ENCODE measurements at regions not wholly inside any gene's neighbourhood (a gene's known extent, or its start where the extent isn't known, plus 50 kb on each side); places are given as distances from the start of the nearest gene placed in this dataset.
A peak's percentile ranks its signal among the peaks of the same experiment; 100 is the strongest.
"Not testable (repeated sequence)": the region's sequence is repeated elsewhere in the genome, so short reads cannot be mapped to it uniquely, and the experiment has no call there.

DNA sequence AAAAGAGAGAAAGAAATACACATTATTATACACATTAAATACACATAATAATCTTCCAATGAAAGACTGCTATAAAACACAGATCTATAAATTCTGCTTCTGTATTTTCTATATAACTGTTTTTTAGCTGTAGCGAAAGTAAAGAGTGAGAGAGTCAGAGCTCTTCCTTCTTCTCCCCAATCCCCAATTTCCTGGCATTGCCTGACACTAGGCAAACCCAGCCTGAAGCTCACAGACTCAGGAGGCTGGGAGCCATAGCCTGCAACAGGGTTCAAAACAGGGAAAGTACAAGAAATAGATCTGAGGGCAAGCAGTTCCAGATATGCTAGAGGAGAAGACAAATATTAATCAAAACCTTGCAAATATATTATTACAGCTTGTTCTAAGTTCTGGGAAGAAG is 201.6 kb downstream of the HNRNPD start:
- DNase-seq = no peak

DNA sequence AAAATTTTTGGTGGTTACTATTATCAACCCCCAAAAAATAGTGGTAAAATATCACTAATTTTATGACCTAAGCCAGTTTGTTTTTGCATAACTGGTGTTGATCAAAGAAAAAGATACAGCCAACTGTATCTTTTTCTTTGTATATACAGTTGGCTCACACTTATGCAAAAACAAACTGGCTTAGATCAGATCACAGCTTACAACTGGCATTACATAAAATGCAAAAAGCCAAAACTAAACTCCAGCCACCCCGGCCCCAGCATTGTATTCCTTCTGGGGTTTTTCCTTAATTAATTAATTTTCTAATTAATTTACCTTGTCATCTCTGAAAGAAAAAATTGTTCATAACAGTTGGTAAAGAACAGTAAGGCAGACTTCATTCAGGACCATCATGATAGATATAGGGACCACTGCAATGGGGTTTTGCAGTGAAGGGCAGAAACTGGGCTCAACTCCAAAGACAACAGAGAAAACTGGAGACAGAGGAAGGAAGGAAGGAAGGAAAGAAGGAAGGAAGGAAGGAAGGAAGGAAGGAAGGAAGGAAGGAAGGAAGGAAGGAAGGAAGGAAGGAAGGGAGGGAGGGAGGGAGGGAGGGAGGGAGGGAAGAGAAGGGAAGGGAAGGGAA is 202.1 kb downstream of the HNRNPD start:
- DNase-seq = no peak

DNA sequence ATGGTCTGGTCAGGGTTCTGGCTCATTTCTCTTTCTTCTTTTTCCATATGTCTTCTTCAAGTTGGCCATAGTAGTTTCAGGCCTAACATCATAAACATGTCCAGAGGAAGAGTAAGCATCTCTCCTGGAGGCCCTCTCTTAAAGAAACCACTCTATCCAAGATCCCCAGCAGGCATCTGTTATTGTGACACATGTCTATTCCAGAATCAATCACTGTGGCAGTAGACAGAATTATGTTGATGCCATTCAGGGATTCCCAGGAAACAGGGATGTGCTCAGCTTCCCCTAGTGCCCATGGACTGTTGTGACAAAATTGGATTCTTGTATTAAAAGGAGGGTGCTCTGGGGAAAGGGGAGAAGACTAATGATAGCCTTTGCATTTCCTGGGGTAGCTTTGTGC is 224.0 kb downstream of the HNRNPD start:
- no peak for DNase-seq

DNA sequence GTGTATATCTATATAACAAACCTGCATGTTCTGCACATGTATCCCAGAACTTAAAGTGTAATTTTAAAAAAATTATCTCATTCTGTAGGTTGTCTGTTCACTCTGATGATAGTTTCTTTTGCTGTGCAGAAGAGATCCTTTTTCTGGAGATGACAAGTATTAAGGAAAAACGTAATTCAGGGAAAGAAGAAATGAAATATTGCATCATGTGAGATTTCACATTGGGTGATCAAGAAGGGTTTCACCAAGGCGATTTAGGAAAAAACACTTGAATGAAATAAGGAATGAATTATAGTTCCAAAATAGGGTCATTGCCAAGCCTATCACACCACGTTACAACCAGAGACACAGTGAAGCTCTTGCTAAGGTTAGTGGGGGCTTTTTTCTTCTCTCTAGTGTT is 227.9 kb downstream of the HNRNPD start:
- DNase-seq = no peak

DNA sequence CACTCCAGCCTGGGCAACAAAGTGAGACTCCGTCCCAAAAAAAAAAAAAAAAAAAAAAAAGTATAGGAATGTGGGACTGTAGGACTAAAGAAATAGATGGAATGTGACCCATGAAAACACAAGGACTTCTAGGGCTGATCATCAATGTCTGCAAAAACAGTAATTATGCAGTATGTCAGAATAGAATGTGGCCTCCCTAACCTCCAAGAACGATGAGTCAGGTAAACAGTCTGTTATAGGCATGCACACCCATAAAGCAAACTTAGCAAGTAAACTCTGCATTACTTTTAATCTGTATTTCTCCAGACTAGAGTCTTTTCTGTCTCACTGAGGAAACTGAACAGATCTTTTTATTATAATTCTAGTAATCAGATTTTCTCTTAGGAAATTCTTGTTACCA is 233.4 kb downstream of the HNRNPD start:
- DNase-seq = no peak

DNA sequence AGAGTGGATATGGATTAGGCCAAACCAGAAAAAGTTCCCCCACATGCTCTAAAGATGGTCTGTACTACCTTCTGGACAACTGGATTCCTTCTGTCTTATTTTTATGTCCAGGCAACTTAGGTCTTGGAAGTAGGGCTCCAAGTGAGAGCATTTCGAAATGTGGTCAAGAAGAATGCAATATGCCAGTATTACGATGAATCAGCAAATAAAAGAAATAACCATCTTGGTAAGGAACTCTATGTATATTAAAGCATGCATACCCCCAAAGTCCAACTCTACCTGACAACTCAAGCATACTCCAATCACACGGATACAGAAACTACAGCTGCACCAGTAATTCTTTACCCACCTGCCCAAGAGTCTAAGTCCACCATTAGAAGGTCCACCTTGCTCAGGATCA is 234.5 kb downstream of the HNRNPD start:
- DNase-seq = no peak

DNA sequence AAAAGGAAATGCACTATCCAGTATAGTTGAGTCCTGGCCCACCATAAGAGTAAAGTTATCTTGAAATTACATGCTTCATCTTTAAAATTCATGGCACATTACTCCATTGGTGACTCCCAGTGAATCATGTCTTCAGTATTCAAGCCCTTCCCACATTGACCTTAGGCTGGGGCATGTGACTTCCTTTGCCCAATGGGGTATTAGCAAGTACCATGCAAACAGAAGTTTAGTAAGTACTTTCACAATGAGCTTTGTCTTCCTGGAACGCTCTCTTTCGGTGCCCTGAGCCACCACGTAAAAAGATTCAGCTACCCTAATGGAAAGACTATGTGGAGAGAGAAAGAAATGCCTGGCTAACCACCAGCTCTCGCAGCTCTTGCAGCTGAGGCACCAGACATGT is 235.4 kb downstream of the HNRNPD start:
- no peak for DNase-seq

DNA sequence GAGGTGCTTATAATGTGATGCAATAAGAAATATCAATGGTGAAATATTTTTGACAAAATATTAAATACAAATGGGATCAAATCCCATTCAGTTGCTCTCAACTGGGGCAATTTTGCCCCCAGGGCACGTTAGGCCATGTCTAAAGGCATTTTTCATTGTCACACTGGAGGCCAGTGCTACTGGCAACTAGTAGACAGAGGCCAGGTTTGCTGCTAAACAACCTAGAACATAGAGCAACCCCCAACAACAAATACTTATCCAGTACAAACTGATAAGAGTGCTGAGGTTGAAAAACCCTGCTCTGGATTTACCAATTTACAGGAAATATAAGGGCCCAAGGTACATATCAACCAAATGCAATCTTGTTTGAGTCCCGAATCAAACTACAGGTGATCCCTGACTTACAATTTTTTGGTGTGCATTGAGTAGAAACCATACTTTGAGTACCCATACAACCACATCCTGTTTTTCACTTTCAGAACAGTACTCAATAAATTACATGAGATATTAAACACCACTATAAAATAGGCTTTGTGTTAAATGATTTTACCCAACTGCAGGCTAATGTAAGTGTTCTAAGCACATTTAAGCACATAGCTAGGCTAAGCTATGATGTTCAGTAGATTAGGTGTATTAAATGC is 237.5 kb downstream of the HNRNPD start:
- DNase-seq = no peak

DNA sequence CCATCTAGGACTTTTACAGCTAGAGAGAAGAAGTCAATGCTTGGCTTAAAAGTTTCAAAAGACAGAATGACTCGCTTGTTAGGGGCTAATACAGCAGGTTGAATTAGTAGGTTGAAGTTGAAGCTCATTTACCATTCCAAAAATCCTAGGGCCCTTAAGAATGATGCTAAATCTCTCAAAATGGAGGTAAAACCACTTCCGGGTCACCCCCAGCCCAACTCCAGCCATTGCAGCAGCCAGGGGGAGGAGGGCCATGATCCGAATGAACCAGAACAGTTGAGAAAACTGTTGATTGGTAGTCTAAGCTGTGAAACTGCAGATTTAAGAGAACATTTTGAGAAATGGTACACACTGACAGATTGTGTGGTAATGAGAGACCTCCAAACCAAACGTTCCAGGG is 245.4 kb downstream of the HNRNPD start:
- no peak for DNase-seq

DNA sequence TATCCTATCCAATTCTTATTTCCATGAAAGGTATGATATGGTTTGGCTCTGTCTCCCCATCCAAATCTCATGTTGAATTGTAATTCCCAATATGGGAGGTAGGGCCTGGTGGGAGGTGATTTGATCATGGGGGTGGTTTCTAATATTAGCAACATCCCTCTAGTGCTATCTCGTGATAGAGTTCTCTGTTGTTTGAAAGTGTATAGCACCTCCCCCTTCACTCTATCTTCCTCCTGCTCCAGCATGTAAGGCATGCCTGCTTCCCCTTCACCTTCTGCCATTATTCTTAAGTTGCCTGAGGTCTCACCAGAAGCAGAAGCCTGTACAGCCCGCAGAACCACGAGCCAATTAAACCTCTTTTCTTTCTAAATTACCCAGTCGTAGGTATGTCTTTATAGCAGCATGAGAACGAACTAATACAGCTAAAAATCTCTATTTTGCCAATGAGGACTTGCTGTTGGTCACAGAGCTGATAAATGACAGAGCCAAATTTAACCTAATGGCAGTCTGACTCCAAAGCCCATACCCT is 247.2 kb downstream of the HNRNPD start:
- no peak for DNase-seq

DNA sequence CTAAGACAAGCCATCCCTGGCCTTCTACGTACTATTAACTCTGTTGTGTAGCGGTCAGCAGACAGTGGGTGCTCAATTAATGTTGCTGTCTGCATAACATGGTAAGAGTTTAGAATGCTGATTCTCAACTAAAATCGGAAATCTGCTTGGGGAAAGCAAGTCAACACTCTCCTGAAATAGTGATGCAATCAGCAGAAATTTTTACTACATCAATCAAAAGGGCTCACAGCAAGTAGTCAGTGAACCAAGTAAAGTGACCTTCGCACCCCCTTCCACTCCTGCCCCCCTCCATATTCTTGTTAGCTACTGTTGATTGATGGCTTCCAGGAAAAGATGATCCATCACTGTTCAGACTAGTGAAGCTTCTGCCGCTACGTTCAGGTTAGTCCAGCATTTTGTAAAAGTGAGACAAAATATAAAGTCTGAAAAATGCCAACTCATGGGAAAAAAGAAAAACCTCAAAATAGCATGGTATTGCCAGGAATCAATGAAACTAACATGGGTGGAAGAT is 247.9 kb downstream of the HNRNPD start:
- DNase-seq = no peak

DNA sequence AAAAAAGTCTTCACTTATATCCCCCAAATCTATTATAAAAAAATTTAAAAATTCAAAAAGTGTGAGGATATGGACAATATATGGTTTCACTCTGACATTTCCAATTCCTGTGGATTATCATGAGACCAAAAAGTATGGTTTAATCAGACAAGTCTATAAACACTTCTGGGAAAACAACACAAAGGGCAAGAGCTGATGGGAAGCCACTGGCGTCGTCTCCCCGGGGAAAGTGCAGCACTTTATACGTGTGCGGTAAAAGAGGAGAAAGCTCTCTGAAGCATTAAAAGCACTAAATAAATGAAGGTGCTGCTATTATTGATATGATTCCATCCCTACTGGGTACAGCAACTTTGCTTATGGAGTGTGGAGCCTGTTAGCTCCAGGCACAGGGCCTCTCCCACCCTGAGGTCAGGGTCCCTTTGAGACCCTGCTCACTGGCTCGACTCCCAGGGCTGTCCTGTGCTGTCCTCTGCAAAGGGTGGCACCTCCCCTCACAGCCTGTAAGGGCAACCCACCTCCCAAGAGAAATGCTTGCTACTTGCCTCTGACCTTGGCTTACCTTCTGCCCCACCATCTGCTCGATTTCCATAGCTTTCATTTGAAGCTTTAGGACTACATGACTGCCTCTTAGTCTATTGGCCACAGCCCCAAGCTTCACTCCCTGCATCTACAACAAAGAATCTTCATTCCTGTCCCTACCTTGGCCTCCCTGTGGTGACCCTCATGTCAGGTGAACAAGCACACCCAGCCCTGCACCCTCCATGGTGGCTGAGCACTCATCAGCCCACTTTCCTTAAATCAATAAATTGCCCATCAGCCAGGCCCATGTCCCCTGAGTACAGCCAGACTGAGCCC is 248.6 kb downstream of the HNRNPD start:
- no peak for DNase-seq

DNA sequence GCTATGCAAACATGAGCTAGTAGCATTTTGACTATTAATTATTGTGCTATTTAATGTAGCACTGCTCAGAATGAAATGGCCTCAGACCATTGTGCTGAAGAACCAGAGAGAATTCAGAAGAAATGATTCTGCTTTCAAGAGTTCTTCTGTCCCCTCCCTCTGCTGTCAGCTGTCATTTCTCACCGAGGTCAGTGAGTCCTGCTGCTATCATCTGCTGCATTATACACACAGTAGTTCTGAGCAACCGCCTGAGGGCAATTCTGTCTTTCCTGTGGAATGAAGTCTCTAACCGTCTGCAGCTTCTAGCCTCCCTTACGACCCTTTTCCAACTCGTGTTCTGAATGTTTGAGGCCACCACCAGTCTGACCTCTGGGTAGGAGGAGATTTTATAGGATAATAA is 249.4 kb downstream of the HNRNPD start:
- DNase-seq = no peak

DNA sequence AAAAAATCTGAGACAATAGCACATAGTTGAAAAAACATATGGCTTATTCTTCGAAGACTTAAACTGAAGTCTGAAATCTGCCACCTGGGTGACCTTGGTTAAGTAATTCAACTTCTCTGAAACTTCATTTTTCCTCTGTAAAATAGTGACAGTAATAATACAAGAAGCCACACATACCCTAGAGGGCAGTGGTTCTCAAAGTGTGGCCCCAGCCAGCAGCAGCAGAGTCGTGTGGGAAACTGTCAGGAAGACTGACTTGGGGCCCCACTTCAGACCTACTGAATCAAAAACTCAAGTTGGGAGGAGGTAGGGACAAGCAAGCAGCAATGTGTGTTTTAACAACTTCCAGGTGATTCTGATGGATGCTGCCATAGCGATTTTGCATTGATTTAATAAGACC is 249.9 kb downstream of the HNRNPD start:
- DNase-seq = no peak

DNA sequence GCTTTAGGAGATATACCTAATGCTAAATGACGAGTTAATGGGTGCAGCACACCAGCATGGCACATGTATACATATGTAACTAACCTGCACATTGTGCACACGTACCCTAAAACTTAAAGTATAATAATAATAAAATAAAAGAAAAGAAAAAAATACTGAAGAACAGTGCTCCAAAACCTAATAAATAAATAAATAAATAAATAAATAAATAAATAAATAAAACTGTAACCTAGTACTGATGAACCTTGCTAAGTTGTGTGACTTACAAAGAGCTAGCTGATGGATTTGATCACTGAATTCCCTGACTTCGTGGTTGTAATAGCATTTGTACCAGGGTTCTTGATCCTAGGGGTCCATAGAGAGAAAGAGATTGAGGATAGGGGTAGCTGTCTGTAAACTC is 258.6 kb downstream of the HNRNPD start:
- not testable (repeated sequence) for DNase-seq

DNA sequence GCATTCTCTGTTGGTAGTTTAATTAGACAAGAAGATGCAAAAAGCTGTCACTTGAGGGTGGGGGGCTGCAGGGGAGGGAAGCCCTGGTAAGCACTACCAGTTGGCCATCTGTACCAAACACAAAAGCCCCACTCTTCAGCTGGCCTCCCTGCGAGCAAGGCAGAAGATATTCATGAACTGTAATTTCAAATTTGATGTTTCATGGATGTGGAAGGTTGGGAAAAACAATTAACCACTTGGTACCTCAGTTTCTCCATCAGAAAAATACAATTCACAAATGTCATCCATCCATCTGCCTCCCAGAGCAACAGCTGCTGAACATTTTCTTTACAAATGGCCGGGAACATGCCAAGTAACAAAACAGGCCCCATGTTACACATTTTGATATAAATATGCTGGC is 265.3 kb downstream of the HNRNPD start:
- no peak for DNase-seq

DNA sequence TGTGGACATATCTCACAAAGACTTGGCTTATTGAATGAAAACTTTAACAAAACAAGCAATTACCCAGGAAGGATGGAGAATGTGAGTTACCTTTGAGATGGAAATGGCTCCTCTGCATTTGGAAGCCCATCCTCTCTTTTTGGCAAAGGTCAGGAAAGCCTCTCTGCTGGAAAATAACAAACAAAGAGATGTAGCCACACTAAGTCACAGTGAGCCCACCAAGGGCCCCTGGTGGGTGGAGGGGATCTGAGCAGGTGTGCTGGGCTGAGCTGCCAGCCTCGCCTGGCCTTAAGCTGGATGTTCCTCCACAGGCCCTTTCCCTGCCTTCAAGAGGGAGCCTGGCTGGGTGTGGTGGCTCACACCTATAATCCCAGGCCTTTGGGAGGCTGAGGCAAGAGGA is 269.2 kb downstream of the HNRNPD start:
- DNase-seq = no peak

DNA sequence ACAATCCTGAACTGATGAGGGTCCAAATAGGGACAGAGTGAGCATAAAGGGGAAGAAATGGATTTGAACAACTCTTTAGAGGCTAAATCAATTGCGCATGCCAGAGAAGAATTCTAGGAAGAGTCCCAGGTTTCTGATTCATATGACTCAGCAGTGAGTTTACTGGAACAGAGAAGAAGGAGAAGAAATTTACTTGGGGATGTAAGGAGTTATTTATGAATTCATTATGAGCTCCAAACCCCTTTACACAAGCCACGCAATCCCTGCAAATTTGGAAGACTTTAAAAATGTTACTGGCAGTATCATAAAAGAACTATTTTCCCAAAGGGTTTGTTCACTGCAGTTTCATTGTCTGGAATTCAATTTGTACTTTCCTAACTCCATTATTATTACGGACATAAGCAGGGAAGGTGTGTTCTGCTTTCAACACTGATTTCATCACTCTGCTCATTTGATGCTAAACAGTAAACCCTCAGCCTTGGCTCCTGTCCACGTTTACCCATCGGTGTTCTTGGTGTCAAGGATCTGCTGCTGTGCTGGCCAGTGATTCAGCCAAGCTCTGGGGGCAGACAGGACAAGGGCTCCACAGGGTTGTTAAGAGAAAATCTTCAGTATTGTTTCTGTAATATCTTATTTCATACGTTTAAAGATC is 273.7 kb downstream of the HNRNPD start:
- DNase-seq = peak; percentile 5

DNA sequence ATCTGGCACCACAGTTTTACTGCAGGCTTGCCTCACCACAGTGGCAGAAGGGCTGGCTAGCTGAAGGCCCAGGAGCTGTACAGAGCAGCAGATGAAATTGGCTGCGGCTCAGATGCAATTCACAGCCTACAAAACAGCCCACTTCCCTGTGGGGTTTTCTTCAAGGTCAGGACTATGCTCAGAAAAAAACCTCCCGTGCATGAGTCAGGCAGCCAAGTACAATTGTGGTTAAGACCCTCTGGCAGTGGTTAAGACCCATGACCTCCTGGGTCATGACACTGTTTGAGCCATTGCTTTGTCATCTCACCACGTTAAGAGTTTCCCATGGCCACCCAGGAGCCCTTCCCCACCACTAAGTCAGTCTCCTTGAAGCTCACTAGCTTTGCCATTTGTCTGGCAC is 276.3 kb downstream of the HNRNPD start:
- no peak for DNase-seq

DNA sequence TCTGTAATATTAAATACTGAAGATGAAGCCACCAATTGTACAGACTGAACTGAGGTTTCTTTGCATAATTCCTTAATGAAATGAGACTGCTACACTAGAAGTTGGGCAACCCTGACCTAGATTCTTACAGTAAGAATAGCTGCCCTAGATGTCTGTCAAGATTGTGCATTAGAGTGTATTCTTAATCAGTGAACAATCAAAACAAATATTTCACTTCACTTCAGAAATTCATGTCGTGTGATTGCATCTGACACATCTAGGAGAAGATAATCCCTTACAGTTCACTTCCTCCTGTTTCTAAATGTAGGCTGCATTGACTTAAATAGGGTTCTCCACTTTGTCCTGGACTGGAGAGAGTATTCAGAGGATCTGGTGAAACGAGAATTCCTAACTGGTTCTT is 283.1 kb downstream of the HNRNPD start:
- no peak for DNase-seq

DNA sequence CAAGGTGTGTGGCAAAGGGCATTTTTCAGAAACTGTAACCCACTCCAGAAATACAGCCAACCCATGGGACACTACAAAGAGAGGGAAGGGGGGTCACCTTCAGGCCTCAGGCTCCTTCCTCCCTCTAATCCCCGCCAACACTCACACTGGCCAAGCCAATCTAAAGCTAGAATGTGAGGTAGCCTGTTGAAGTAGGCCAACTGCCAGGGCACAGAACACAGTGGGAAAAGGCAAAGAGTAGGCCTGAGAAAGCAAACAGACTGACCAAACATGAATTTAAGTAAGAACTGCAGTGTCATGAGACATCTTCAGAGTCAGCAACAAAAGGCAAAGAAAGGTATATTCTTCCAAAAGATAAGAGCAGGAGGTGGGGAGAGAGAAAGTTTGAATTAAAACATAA is 289.0 kb downstream of the HNRNPD start:
- DNase-seq = no peak

DNA sequence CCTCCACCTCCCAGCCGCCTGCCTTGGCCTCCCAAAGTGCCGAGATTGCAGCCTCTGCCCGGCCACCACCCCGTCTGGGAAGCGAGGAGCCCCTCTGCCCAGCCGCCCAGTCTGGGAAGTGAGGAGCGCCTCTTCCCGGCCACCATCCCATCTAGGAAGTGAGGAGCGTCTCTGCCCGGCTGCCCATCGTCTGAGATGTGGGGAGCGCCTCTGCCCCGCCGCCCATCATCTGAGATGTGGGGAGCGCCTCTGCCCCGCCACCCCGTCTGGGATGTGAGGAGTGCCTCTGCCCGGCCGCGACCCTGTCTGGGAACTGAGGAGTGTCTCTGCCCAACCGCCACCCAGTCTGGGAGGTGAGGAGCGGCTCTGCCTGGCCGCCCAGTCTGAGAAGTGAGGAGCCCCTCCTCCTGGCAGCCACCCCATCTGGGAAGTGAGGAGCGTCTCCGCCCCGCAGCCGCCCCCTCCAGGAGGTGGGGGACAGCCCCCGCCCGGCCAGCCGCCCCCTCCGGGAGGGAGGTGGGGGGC is 296.3 kb downstream of the HNRNPD start:
- not testable (repeated sequence) for DNase-seq

DNA sequence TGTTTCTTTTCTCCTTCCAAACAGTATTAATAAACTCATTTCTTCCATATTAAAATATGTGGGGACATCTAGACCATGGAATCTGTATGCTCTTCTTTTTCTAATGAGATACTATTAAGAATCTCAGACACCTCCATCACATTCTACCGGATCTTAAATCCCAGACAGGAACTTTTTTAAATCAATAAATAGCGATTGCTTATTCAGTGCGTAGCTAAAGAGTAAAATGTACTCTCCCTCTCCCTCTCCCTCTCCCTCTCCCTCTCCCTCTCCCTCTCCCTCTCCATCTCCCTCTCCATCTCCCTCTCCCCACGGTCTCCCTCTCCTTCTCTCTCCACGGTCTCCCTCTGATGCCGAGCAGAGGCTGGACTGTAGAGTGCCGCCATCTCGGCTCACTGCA is 297.0 kb downstream of the HNRNPD start:
- no peak for DNase-seq

Data from fibroblast of skin of abdomen (primary cell).